Activated CD4-positive, alpha-beta T cell treated with anti-CD3 and anti-CD28 coated beads, Interleukin-2, amount 50 U/mL, for 4 hours (primary cell): ENCODE measurements at regions not wholly inside any gene's neighbourhood (a gene's known extent, or its start where the extent isn't known, plus 50 kb on each side); places are given as distances from the start of the nearest gene placed in this dataset.

Experiments used
- DNase-seq, 2 experiments: peaks; one replicate each; pipeline ENCODE4 v3.0.0-alpha.2; 2020

DNA sequence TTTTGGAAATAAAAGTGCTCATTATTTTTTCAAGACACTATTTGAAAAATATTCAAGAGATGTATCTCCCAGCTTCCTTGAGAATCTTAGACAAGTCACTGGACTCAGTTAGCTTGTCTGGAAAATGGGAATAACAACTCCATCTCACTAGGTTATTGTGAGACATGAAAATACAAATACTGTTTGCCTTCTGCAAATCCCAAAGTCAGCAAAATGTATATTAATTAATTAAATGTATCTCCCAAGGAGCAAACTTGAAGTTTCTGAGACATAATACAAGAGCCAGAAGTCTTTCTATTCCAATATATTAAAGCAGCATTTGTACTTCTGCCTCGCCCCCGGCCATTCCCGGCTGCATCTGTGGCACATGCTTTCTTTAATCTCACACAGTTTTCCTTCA is 54.6 kb upstream of the ID4 start:
- no peak for DNase-seq
